HG02763 (cell line): ENCODE measurements at regions not wholly inside any gene's neighbourhood (a gene's known extent, or its start where the extent isn't known, plus 50 kb on each side); places are given as distances from the start of the nearest gene placed in this dataset.

Experiments used
- ATAC-seq: cut with Tn5 transposase; IDR thresholded peaks from one replicate; pipeline ENCODE4 v1.9.1; 2021; ENCODE audit warnings: mild to moderate bottlenecking, moderate library complexity; ENCODE audit not compliant: unreplicated experiment

- no peak for ATAC-seq
Measured at GRCh38 chr10:121406823-121407545, 191.3 kb downstream of the FGFR2 start.

GRCh38 chr10:121409466-121410104, 188.7 kb downstream of the FGFR2 start:
- ATAC-seq: no peak

- ATAC-seq: no peak
Measured at GRCh38 chr10:121411004-121411403, 187.2 kb downstream of the FGFR2 start.

GRCh38 chr10:121413951-121414350, 184.3 kb downstream of the FGFR2 start:
- ATAC-seq: no peak

- no peak for ATAC-seq
Measured at GRCh38 chr10:121414366-121415062, 183.7 kb downstream of the FGFR2 start.

GRCh38 chr10:121415063-121415399, 183.2 kb downstream of the FGFR2 start:
- no peak for ATAC-seq

GRCh38 chr10:121416071-121416470, 182.2 kb downstream of the FGFR2 start:
- no peak for ATAC-seq

- no peak for ATAC-seq
Measured at GRCh38 chr10:121417298-121417697, 180.9 kb downstream of the FGFR2 start.

GRCh38 chr10:121418126-121418777, 180.0 kb downstream of the FGFR2 start:
- no peak for ATAC-seq

- ATAC-seq: no peak
Measured at GRCh38 chr10:121420006-121420405, 178.2 kb downstream of the FGFR2 start.

- no peak for ATAC-seq
Measured at GRCh38 chr10:121422096-121422495, 176.1 kb downstream of the FGFR2 start.

GRCh38 chr10:121425623-121426022, 172.6 kb downstream of the FGFR2 start:
- no peak for ATAC-seq

- ATAC-seq: no peak
Measured at GRCh38 chr10:121426307-121426706, 171.9 kb downstream of the FGFR2 start.
